HEK293 (cell line): ENCODE measurements at regions not wholly inside any gene's neighbourhood (a gene's known extent, or its start where the extent isn't known, plus 50 kb on each side); places are given as distances from the start of the nearest gene placed in this dataset.

Experiments used
- CTCF ChIA-PET: fragments of 350-600 bp; formaldehyde crosslinking; extraction: SDS; loops from one replicate; lab custom pipeline; 2021; ENCODE audit warnings: antibody characterized with exemption; lab: Yijun Ruan, JAX
- POLR2A ChIA-PET: fragments of 300-600 bp; formaldehyde crosslinking; extraction: SDS; loops from one replicate; lab custom pipeline; 2020; ENCODE audit warnings: antibody characterized with exemption, inconsistent platforms; lab: Yijun Ruan, JAX
- H3K27ac ChIP-seq: fragments of 200-500 bp; sonication (Bioruptor generic); 2 replicates; pipeline ENCODE4 v1.5.1; 2014; ENCODE audit warnings: low read depth, low read length, control low read depth, inconsistent platforms; ENCODE audit errors: extremely low read depth
- H3K36me3 ChIP-seq, 2 experiments: fragments of 200-500 bp in 1 of 2; sonication (Bioruptor generic) in 1 of 2; 1 replicate in 1 of 2; 2 replicates in 1 of 2; pipeline ENCODE4 v1.5.1; 2014 to 2017; ENCODE audit warnings: inconsistent platforms in 2 of 2, low read length in 2 of 2; ENCODE audit not compliant: control insufficient read depth in 2 of 2, insufficient read depth in 1 of 2
- H3K4me1 ChIP-seq: fragments of 200-500 bp; sonication (Bioruptor generic); 2 replicates; pipeline ENCODE4 v1.5.1; 2014; ENCODE audit warnings: mild to moderate bottlenecking, low read length, inconsistent platforms; ENCODE audit not compliant: control insufficient read depth, insufficient read depth
- H3K4me3 ChIP-seq: 2 replicates; pipeline ENCODE4 v1.5.1; 2011; ENCODE audit warnings: low read depth, mild to moderate bottlenecking, control low read depth, low read length, moderate library complexity
- H3K9me3 ChIP-seq: fragments of 200-500 bp; sonication (Bioruptor generic); 2 replicates; pipeline ENCODE4 v1.5.1; 2014; ENCODE audit warnings: low read depth, low read length, inconsistent platforms; ENCODE audit not compliant: control insufficient read depth, insufficient read depth
- GLIS1 ChIP-seq: fragments of 450-650 bp; formaldehyde crosslinking; IDR thresholded peaks from 2 replicates; pipeline ENCODE4 v1.5.1; 2016; ENCODE audit warnings: missing biosample characterization, missing genetic modification characterization
- OVOL3 ChIP-seq: fragments of 450-650 bp; formaldehyde crosslinking; IDR thresholded peaks from 2 replicates; pipeline ENCODE4 v1.5.1; 2016; ENCODE audit warnings: missing biosample characterization, missing genetic modification characterization
- PBX3 ChIP-seq: sonication (generic); formaldehyde crosslinking; IDR thresholded peaks from 2 replicates; pipeline ENCODE4 v1.8.1; 2022; ENCODE audit warnings: mild to moderate bottlenecking, moderate library complexity, missing genetic modification reagents
- PRDM10 ChIP-seq: fragments of 450-650 bp; formaldehyde crosslinking; IDR thresholded peaks from 2 replicates; pipeline ENCODE4 v1.5.1; 2016; ENCODE audit warnings: missing biosample characterization, missing genetic modification characterization
- SCRT1 ChIP-seq: fragments of 450-650 bp; formaldehyde crosslinking; IDR thresholded peaks from 2 replicates; pipeline ENCODE4 v1.5.1; 2016; ENCODE audit warnings: missing biosample characterization, missing genetic modification characterization, borderline replicate concordance
- ZBTB17 ChIP-seq: fragments of 450-650 bp; formaldehyde crosslinking; IDR thresholded peaks from 2 replicates; pipeline ENCODE4 v1.5.1; 2016; ENCODE audit warnings: missing biosample characterization, missing genetic modification characterization
- ZFHX2 ChIP-seq: fragments of 450-650 bp; formaldehyde crosslinking; conservative IDR thresholded peaks from 2 replicates; pipeline ENCODE4 v1.5.1; 2016; ENCODE audit warnings: missing biosample characterization, missing genetic modification characterization
- ZFP69B ChIP-seq: fragments of 450-650 bp; formaldehyde crosslinking; IDR thresholded peaks from 2 replicates; pipeline ENCODE4 v1.5.1; 2016; ENCODE audit warnings: missing biosample characterization, missing genetic modification characterization
- ZNF157 ChIP-seq: fragments of 450-650 bp; formaldehyde crosslinking; IDR thresholded peaks from 2 replicates; pipeline ENCODE4 v1.5.1; 2016; ENCODE audit warnings: missing biosample characterization, missing genetic modification characterization
- ZNF274 ChIP-seq, 2 experiments: fragments of 200-500 bp in 1 of 2; fragments of 450-650 bp in 1 of 2; sonication (Bioruptor generic) in 1 of 2; formaldehyde crosslinking in 1 of 2; IDR thresholded peaks; 2 replicates each; pipeline versions ENCODE4 v1.5.1 to v1.6.1; 2014 to 2016; ENCODE audit warnings: borderline replicate concordance in 1 of 2, inconsistent platforms in 1 of 2, low read length in 1 of 2, missing biosample characterization in 1 of 2, missing genetic modification characterization in 1 of 2
- ZNF335 ChIP-seq: fragments of 450-650 bp; formaldehyde crosslinking; conservative IDR thresholded peaks from 2 replicates; pipeline ENCODE4 v1.5.1; 2016; ENCODE audit warnings: missing biosample characterization, missing genetic modification characterization
- ZNF404 ChIP-seq: fragments of 450-650 bp; formaldehyde crosslinking; IDR thresholded peaks from 2 replicates; pipeline ENCODE4 v1.5.1; 2017; ENCODE audit warnings: missing biosample characterization, missing genetic modification characterization
- ZNF548 ChIP-seq: fragments of 450-650 bp; formaldehyde crosslinking; IDR thresholded peaks from 2 replicates; pipeline ENCODE4 v1.5.1; 2016; ENCODE audit warnings: missing biosample characterization, missing genetic modification characterization
- ZNF610 ChIP-seq: fragments of 450-650 bp; formaldehyde crosslinking; IDR thresholded peaks from 2 replicates; pipeline ENCODE4 v1.5.1; 2016; ENCODE audit warnings: missing biosample characterization, missing genetic modification characterization, borderline replicate concordance
- ZNF768 ChIP-seq: fragments of 450-650 bp; formaldehyde crosslinking; IDR thresholded peaks from 2 replicates; pipeline ENCODE4 v1.5.1; 2018; ENCODE audit warnings: missing biosample characterization, mild to moderate bottlenecking, missing genetic modification characterization
- ZNF837 ChIP-seq: fragments of 450-650 bp; formaldehyde crosslinking; IDR thresholded peaks from 2 replicates; pipeline ENCODE4 v1.5.1; 2016; ENCODE audit warnings: missing biosample characterization, missing genetic modification characterization
- TF ChIP-seq, protein P1 (sequence below): fragments of 450-650 bp; formaldehyde crosslinking; IDR thresholded peaks from 2 replicates; pipeline ENCODE4 v1.5.1; 2016; ENCODE audit warnings: missing biosample characterization, missing genetic modification characterization, low read depth
- TF ChIP-seq, protein P2 (sequence below): fragments of 450-650 bp; formaldehyde crosslinking; IDR thresholded peaks from 2 replicates; pipeline ENCODE4 v1.5.1; 2016; ENCODE audit warnings: missing biosample characterization, missing genetic modification characterization

- Histone ChIP-seq H3K4me3 (no peak overlapping the region), H3K4me1 (no peaks in the 10 kb centered on the region), H3K9me3 (no peaks in the 10 kb centered on the region), H3K36me3 (no peaks in the 10 kb centered on the region), H3K27ac (no peak overlapping the region)
- TF ChIP-seq SCRT1 (no peak), ZNF610 (tag by site-specific recombination) (no peak)
- POLR2A ChIA-PET = no interaction called here
- CTCF ChIA-PET = interaction anchor here (1.0 kb wide), 1 partner anchor 219 kb away, joined by 3 read pairs; no protein-coding TSS in a partner anchor
These were observed 193.1 kb downstream of the HSD17B3 start for GRCh38 chr9:96108691-96109380.

DNA sequence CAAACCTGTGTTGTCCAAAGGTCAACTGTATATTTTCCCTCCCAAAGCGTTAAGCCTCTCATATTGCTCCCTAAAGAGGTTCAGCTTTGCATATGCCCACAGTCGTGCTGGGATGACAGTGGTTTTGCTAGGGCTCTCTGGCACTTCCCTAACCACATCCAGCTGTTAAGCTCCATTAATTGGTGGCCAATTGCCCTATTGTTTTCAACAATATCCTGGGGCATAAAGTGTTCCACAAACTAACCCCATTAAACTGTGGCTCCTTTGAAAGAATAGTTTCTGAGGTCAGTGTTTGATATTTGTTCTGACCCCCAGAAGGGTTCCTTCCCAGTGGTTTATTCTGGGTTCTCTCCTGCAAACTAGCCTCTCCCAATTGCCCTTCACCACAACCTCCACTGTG, 194.5 kb downstream of the HSD17B3 start:
- TF ChIP-seq PRDM10 (no peak), ZNF157 (tag by site-specific recombination) (no peak), ZFHX2 (tag by site-specific recombination) (no peak), PBX3 (CRISPR knock-in tag) (no peak), ZBTB17 (tag by site-specific recombination) (no peak), GLIS1 (tag by site-specific recombination) (no peak), ZNF404 (tag by site-specific recombination) (no peak), ZNF274 (IDR thresholded peaks at IDR 0.05; ENCODE audit: low read length) (no peak), ZNF274 (tag by site-specific recombination; IDR thresholded peaks at IDR 0.05; ENCODE audit: borderline replicate concordance) (no peak), ZFP69B (tag by site-specific recombination) (no peak), OVOL3 (tag by site-specific recombination) (no peak), ZNF768 (tag by site-specific recombination) (no peak), ZNF837 (tag by site-specific recombination) (no peak), ZNF548 (tag by site-specific recombination) (no peak), ZNF335 (tag by site-specific recombination) (no peak)
- TF ChIP-seq, protein P1, sequence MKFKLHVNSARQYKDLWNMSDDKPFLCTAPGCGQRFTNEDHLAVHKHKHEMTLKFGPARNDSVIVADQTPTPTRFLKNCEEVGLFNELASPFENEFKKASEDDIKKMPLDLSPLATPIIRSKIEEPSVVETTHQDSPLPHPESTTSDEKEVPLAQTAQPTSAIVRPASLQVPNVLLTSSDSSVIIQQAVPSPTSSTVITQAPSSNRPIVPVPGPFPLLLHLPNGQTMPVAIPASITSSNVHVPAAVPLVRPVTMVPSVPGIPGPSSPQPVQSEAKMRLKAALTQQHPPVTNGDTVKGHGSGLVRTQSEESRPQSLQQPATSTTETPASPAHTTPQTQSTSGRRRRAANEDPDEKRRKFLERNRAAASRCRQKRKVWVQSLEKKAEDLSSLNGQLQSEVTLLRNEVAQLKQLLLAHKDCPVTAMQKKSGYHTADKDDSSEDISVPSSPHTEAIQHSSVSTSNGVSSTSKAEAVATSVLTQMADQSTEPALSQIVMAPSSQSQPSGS (tag by site-specific recombination) = no peak
- TF ChIP-seq, protein P2, sequence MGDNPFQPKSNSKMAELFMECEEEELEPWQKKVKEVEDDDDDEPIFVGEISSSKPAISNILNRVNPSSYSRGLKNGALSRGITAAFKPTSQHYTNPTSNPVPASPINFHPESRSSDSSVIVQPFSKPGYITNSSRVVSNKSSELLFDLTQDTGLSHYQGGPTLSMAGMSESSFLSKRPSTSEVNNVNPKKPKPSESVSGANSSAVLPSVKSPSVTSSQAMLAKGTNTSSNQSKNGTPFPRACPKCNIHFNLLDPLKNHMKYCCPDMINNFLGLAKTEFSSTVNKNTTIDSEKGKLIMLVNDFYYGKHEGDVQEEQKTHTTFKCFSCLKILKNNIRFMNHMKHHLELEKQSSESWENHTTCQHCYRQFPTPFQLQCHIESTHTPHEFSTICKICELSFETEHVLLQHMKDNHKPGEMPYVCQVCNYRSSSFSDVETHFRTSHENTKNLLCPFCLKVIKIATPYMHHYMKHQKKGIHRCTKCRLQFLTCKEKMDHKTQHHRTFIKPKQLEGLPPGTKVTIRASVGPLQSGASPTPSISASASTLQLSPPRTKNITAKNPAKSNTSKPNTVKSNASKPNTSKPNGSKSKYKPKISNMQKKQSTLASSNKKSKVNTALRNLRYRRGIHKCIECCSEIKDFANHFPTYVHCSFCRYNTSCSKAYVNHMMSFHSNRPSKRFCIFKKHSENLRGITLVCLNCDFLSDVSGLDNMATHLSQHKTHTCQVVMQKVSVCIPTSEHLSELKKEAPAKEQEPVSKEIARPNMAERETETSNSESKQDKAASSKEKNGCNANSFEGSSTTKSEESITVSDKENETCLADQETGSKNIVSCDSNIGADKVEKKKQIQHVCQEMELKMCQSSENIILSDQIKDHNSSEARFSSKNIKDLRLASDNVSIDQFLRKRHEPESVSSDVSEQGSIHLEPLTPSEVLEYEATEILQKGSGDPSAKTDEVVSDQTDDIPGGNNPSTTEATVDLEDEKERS = no peak
- no peaks in the 10 kb centered on the region for H3K4me1 ChIP-seq
- ChIA-PET CTCF (interaction anchor here (0.6 to 0.9 kb wide), 3 partner anchors 10 to 387 kb away, joined by 3 to 4 read pairs (median 3); no protein-coding TSS in a partner anchor), POLR2A (interaction anchor here (0.6 kb wide), 1 partner anchor 1618 kb away, joined by 5 read pairs; no protein-coding TSS in a partner anchor)
- no peaks in the 10 kb centered on the region for H3K36me3 ChIP-seq
- no peak overlapping the region for H3K4me3 ChIP-seq
- H3K9me3 ChIP-seq = no peaks in the 10 kb centered on the region
- no peak overlapping the region for H3K27ac ChIP-seq
